RWPE2 (cell line): ENCODE measurements at regions not wholly inside any gene's neighbourhood (a gene's known extent, or its start where the extent isn't known, plus 50 kb on each side); places are given as distances from the start of the nearest gene placed in this dataset.
"Not testable (repeated sequence)": the region's sequence is repeated elsewhere in the genome, so short reads cannot be mapped to it uniquely, and the experiment has no call there.

Experiments used
- ATAC-seq: fragments of 200-7000 bp; cut with Tn5 transposase; 3 replicates; pipeline ENCODE4 v1.9.1; 2021; ENCODE audit warnings: low read depth
- DNase-seq: peaks from one replicate; pipeline ENCODE4 v3.0.0-alpha.2; 2020; ENCODE audit warnings: low spot score
- H3K27ac ChIP-seq: fragments of 450-650 bp; 2 replicates; pipeline ENCODE4 v1.5.1; 2017; ENCODE audit warnings: mild to moderate bottlenecking; ENCODE audit not compliant: poor library complexity, severe bottlenecking
- H3K27me3 ChIP-seq: fragments of 250-450 bp; sonication (Bioruptor Pico); 2 replicates; pipeline ENCODE4 v1.5.1; 2021; ENCODE audit warnings: mild to moderate bottlenecking, moderate library complexity; ENCODE audit not compliant: insufficient read depth, poor library complexity, severe bottlenecking
- H3K36me3 ChIP-seq: fragments of 250-450 bp; sonication (Bioruptor Pico); 2 replicates; pipeline ENCODE4 v1.5.1; 2020; ENCODE audit warnings: low read depth, mild to moderate bottlenecking, moderate library complexity
- H3K4me1 ChIP-seq: fragments of 250-450 bp; sonication (Bioruptor Pico); 2 replicates; pipeline ENCODE4 v1.5.1; 2021; ENCODE audit warnings: mild to moderate bottlenecking, moderate library complexity; ENCODE audit not compliant: insufficient read depth, poor library complexity, severe bottlenecking
- H3K4me3 ChIP-seq: fragments of 250-450 bp; sonication (Bioruptor Pico); 2 replicates; pipeline ENCODE4 v1.5.1; 2021; ENCODE audit warnings: mild to moderate bottlenecking, moderate library complexity; ENCODE audit not compliant: severe bottlenecking
- H3K9me3 ChIP-seq: fragments of 250-450 bp; sonication (Bioruptor Pico); 2 replicates; pipeline ENCODE4 v1.5.1; 2021; ENCODE audit warnings: mild to moderate bottlenecking, moderate library complexity; ENCODE audit not compliant: severe bottlenecking
- TF ChIP-seq, protein P1 (sequence below): fragments of 450-650 bp; IDR thresholded peaks from one replicate; pipeline ENCODE4 v1.5.1; 2017; ENCODE audit warnings: mild to moderate bottlenecking, moderate library complexity; ENCODE audit not compliant: poor library complexity, severe bottlenecking

DNA sequence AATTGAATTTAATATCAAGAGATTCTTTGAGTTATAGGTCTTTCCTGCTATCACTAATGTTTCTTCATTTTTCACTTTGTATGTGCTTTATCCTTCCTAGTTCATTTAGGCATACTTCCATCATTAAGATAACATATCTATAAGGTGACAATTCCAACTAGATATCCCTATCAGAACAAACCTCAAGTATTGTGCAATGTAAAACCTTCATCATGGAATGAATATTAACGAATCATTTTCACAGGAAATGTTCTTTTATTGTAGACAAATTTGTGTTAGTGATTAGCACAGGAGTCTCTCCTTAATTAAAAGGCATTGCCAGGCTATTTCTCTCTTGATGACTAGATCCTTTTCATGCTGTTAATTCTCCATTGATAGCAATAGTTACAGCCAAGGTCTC lies 236.5 kb upstream of the MME start:
- Histone ChIP-seq H3K4me3 (no peak overlapping the region), H3K9me3 (no peaks in the 10 kb centered on the region), H3K36me3 (no peaks in the 10 kb centered on the region), H3K4me1 (no peaks in the 10 kb centered on the region), H3K27me3 (no peaks in the 10 kb centered on the region), H3K27ac (no peak overlapping the region)
- TF ChIP-seq, protein P1, sequence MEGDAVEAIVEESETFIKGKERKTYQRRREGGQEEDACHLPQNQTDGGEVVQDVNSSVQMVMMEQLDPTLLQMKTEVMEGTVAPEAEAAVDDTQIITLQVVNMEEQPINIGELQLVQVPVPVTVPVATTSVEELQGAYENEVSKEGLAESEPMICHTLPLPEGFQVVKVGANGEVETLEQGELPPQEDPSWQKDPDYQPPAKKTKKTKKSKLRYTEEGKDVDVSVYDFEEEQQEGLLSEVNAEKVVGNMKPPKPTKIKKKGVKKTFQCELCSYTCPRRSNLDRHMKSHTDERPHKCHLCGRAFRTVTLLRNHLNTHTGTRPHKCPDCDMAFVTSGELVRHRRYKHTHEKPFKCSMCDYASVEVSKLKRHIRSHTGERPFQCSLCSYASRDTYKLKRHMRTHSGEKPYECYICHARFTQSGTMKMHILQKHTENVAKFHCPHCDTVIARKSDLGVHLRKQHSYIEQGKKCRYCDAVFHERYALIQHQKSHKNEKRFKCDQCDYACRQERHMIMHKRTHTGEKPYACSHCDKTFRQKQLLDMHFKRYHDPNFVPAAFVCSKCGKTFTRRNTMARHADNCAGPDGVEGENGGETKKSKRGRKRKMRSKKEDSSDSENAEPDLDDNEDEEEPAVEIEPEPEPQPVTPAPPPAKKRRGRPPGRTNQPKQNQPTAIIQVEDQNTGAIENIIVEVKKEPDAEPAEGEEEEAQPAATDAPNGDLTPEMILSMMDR: no peak
- DNase-seq (no peak), ATAC-seq (no peak)

DNA sequence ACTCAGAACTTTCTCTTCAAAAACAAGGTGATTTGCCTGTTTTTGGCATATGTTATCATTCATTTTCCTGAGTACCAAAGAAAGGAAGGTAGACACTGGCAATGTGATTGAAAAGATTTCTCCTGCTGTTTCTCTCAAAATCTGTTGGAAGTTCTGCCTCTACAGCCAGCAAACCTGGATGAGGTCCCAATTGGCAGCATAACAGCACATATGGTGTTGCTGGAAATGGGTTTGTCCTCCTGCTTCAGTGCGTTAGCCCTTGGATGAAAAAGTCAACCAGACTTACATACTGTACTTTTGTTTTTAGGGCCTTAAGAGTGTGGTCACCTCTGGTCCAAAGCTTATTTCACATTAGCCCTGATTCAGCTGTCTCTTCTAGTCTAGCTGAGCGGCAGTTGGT lies 237.6 kb upstream of the MME start:
- H3K27ac ChIP-seq: no peak overlapping the region
- no peaks in the 10 kb centered on the region for H3K36me3 ChIP-seq
- DNase-seq: no peak
- no peaks in the 10 kb centered on the region for H3K27me3 ChIP-seq
- H3K4me3 ChIP-seq: no peak overlapping the region
- TF ChIP-seq, protein P1: no peak
- H3K4me1 ChIP-seq: no peaks in the 10 kb centered on the region
- ATAC-seq: no peak
- no peaks in the 10 kb centered on the region for H3K9me3 ChIP-seq

DNA sequence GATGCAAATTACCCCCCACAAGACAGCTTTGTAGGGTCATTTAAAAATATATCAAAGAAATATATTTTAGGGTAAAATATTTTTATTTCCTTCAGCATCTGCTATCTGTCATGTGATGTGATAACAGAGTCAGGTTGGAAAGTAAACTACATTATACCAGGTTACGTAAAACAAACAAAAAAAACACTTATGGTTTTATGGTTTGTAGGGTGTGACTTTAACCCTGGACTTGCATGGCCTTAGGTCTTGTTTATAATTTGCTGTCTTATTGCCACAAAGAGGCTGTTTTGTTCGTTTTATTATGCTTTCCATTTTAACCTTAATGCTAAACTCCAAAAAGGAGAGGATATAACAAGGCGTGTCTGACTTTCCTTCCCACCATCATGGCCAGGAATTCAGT lies 244.5 kb upstream of the MME start:
- no peak for ATAC-seq
- H3K9me3 ChIP-seq: no peaks in the 10 kb centered on the region
- TF ChIP-seq, protein P1: no peak
- H3K4me1 ChIP-seq: no peaks in the 10 kb centered on the region
- H3K27me3 ChIP-seq: no peaks in the 10 kb centered on the region
- DNase-seq: no peak
- no peak overlapping the region for H3K4me3 ChIP-seq
- no peaks in the 10 kb centered on the region for H3K36me3 ChIP-seq
- no peak overlapping the region for H3K27ac ChIP-seq

DNA sequence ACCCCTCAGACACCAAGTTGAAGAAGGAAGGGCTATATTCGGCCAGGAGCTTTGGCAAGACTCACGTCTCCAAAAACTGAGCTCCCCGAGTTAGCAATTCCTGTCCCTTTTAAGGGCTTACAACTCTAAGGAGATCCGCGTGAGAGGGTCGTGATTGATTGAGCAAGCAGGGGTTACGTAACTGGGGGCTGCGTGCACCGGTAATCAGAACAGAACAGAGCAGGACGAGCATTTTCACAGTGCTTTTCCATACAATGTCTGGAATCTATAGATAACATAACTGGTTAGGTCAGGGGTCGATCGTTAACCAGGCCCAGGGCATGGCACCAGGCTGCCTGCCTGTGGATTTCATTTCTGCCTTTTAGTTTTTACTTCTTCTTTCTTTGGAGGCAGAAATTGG lies 245.3 kb upstream of the MME start:
- H3K27me3 ChIP-seq, H3K4me3 ChIP-seq, H3K36me3 ChIP-seq, DNase-seq, ATAC-seq, H3K27ac ChIP-seq, H3K9me3 ChIP-seq, H3K4me1 ChIP-seq: not testable (repeated sequence)

DNA sequence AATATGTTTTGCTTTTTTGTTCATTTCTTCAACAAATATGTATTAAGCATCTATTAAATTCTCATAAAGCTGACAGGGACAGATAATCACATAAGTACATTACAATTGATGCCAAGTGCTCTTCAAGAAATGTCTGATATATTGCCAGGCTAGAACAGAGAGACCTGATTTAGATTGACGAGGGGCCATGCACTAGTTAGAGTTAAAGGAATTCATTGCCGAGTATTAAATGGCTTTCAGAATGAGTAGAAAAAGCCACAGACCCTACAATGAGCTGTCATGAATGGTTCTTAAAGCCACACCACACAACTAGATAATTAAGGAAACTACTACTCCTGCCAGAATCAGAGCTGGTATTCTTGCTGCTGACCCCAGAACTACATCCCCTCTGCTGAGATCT lies 250.2 kb upstream of the MME start:
- H3K27ac ChIP-seq: no peak overlapping the region
- no peaks in the 10 kb centered on the region for H3K9me3 ChIP-seq
- no peak for DNase-seq
- no peaks in the 10 kb centered on the region for H3K27me3 ChIP-seq
- H3K4me1 ChIP-seq: no peaks in the 10 kb centered on the region
- no peaks in the 10 kb centered on the region for H3K36me3 ChIP-seq
- ATAC-seq: no peak
- TF ChIP-seq, protein P1: no peak
- no peak overlapping the region for H3K4me3 ChIP-seq
